ENCODE measurements at regions not wholly inside any gene's neighbourhood (a gene's known extent, or its start where the extent isn't known, plus 50 kb on each side); places are given as distances from the start of the nearest gene placed in this dataset.

DNA sequence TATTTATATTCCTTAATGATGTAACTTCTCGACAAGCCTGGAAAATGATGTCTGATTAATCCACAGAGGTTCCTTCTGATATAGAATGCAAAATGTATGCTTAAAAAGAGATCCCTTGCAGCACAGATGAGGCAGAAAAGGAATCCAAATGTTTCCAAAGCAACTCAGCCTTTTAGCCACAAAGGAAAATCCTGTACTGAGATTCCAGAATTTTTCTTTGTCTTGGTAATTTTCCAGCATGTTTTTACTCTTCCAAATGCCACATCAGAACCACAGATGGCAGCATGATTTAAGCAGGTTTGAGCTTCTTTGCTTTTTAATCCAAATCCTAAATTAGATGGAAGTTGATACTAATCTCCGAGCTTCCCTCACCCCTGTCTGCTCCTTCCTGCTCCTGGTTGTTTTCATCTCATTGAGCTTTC lies 176.4 kb upstream of the PALMD start:
- TF ChIP-seq, protein P1, sequence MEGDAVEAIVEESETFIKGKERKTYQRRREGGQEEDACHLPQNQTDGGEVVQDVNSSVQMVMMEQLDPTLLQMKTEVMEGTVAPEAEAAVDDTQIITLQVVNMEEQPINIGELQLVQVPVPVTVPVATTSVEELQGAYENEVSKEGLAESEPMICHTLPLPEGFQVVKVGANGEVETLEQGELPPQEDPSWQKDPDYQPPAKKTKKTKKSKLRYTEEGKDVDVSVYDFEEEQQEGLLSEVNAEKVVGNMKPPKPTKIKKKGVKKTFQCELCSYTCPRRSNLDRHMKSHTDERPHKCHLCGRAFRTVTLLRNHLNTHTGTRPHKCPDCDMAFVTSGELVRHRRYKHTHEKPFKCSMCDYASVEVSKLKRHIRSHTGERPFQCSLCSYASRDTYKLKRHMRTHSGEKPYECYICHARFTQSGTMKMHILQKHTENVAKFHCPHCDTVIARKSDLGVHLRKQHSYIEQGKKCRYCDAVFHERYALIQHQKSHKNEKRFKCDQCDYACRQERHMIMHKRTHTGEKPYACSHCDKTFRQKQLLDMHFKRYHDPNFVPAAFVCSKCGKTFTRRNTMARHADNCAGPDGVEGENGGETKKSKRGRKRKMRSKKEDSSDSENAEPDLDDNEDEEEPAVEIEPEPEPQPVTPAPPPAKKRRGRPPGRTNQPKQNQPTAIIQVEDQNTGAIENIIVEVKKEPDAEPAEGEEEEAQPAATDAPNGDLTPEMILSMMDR (IDR thresholded peaks at IDR 0.05) = no peak
- no peak for TF ChIP-seq POLR2A (IDR thresholded peaks at IDR 0.05)
- no peaks in the 10 kb centered on the region for H3K9me3 ChIP-seq
- no peaks in the 10 kb centered on the region for H3K27me3 ChIP-seq
- no peaks in the 10 kb centered on the region for H3K4me1 ChIP-seq
- WGBS, 2 donors = 58 to 65% methylated on average over 2 of the region's 2 CpGs
- H3K36me3 ChIP-seq = no peaks in the 10 kb centered on the region
- no peak overlapping the region for H3K27ac ChIP-seq
- no peak overlapping the region for H3K4me3 ChIP-seq (replicated peaks in 1 of 3)
- no peak for DNase-seq
- intact Hi-C loops (cut with DNase I) = no loop called here

DNA sequence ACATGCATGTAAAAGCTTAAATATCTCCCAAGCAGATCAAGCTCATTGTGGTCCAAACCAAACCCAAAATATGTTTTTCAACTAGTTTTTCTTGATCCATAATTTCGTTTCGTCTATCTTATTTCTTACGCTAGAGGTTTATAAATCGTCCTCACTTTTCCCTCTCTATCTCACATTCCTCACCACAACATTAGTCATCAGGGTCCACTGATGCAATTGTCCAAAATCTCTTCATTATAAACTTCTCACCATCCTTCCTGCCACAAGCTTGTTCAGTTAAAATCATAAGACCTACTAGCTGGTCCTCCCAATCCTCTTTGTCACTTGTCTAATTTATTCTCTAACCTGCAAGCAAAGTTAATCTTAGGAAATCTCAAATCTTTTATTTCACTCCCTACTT lies 173.0 kb upstream of the PALMD start:
- no peak overlapping the region for H3K27ac ChIP-seq
- intact Hi-C loops (cut with DNase I) = no loop called here

DNA sequence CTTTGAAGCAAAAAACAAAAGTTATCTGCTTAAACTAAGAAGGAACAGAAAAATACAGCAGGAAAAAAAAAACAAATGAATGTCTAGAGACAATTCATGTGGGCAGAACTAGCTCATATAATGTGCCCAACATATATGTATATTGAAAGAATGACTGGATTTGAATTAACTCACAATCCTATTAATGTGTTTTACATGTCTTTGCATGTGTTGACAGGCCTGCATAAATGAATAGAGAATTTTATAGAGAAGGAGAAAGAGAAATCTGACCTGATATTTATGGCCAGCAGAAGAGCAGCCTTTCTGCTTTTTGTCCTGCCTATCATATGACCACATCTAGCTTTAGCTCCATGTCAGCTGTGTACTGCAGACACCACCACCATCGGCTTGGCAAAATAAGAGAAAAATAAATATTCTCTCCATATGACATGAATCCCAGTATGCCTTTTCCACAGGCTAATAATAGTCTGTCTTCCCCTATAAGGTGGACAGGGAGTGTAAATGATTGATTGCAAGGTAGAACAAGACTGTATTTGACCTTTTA lies 171.5 kb upstream of the PALMD start:
- 73 to 83% methylated on average over 1 of the region's 1 CpG for WGBS, 2 donors
- no peak overlapping the region for H3K27ac ChIP-seq
- H3K9me3 ChIP-seq = no peaks in the 10 kb centered on the region
- DNase-seq = no peak
- no peak overlapping the region for H3K4me3 ChIP-seq (replicated peaks in 1 of 3)
- no peaks in the 10 kb centered on the region for H3K36me3 ChIP-seq
- no peaks in the 10 kb centered on the region for H3K27me3 ChIP-seq
- intact Hi-C loops (cut with DNase I) = no loop called here
- H3K4me1 ChIP-seq = no peaks in the 10 kb centered on the region
- TF ChIP-seq, protein P1 (IDR thresholded peaks at IDR 0.05) = no peak
- TF ChIP-seq POLR2A (IDR thresholded peaks at IDR 0.05) = no peak

More for the DNA sequence above, 173.0 kb upstream of the PALMD start:
- Histone ChIP-seq H3K9me3 (no peaks in the 10 kb centered on the region), H3K4me3 (replicated peaks in 1 of 3) (no peak overlapping the region), H3K36me3 (no peaks in the 10 kb centered on the region), H3K27me3 (no peaks in the 10 kb centered on the region), H3K4me1 (no peaks in the 10 kb centered on the region)
- no peak for DNase-seq
- TF ChIP-seq, protein P1 (IDR thresholded peaks at IDR 0.05) = no peak
- TF ChIP-seq POLR2A (IDR thresholded peaks at IDR 0.05) = no peak
- WGBS, 2 donors = 94 to 96% methylated on average over 4 of the region's 4 CpGs

DNA sequence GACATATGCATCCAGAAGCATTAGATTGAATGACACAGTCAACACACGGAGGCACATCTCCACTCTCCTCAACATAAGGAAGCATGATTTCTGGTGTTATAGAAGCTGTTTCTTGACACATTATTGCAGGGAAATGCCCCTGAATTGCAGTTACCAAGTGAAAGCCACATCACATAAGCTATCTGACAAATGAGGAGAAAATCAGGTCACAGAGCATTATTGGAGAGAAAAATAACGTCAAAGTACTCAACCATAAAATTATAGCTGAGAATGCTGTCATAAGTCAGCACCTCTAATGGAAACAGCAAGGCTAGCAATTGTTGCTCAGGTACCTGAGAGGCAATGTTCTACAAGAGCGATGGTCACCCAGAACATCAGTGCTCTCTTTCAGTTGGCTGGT lies 169.9 kb upstream of the PALMD start:
- Histone ChIP-seq H3K9me3 (no peaks in the 10 kb centered on the region), H3K36me3 (no peaks in the 10 kb centered on the region), H3K27ac (no peak overlapping the region), H3K4me1 (no peaks in the 10 kb centered on the region), H3K4me3 (replicated peaks in 1 of 3) (no peak overlapping the region), H3K27me3 (no peaks in the 10 kb centered on the region)
- no peak for DNase-seq
- intact Hi-C loops (cut with DNase I) = no loop called here
- 91 to 92% methylated on average over 3 of the region's 3 CpGs for WGBS, 2 donors
- TF ChIP-seq POLR2A (IDR thresholded peaks at IDR 0.05) = no peak
- TF ChIP-seq, protein P1 (IDR thresholded peaks at IDR 0.05) = no peak

DNA sequence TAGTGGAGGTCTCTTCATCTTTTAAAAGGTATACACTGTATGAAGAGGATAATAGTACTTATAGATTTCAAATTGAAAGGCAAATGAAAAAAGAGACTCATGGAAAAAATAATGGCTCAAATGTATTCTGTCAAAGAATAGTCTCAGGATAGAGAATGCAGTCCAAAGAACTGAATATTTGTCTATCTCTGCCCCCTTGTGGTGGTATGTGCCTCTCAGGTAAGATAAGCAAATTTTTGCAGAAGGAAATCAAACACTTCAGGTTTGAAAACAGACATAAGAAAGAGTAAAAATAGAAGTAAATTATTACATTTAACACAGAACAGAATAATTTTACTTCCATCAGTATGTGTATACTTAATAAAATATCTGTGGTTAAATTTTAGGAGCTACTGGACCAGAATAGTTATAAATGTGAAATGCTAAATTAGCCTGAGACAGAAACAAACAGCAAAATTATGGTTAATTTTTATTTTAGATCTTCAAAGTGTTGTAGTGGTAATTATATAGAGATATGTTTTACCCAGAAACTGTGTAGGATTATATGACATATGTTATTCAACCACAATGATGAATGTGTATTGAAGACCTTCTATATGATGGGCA lies 164.4 kb upstream of the PALMD start:
- no peaks in the 10 kb centered on the region for H3K27me3 ChIP-seq
- intact Hi-C loops (cut with DNase I) = no loop called here
- no peaks in the 10 kb centered on the region for H3K4me1 ChIP-seq
- no peak for TF ChIP-seq POLR2A (IDR thresholded peaks at IDR 0.05)
- TF ChIP-seq, protein P1 (IDR thresholded peaks at IDR 0.05) = peak; percentile 32 to 76 (median 54)
- no peaks in the 10 kb centered on the region for H3K9me3 ChIP-seq
- no peaks in the 10 kb centered on the region for H3K36me3 ChIP-seq
- H3K4me3 ChIP-seq (replicated peaks in 1 of 3) = no peak overlapping the region
- H3K27ac ChIP-seq = no peak overlapping the region
- peak; percentile 35 to 53 for DNase-seq

Measured in thyroid gland (tissue), 4 donors.